ENCODE measurements at regions not wholly inside any gene's neighbourhood (a gene's known extent, or its start where the extent isn't known, plus 50 kb on each side); places are given as distances from the start of the nearest gene placed in this dataset.
"Not testable (repeated sequence)": the region's sequence is repeated elsewhere in the genome, so short reads cannot be mapped to it uniquely, and the experiment has no call there.

GRCh38 chr22:25346859-25347751, 127.7 kb downstream of the CRYBB2 start:
- 91 to 93% (median 92%) methylated on average over 29 of the region's 29 CpGs for WGBS, 3 donors
- H3K9me3 ChIP-seq (ENCODE audit: control insufficient read depth in 2 of 2, insufficient read depth in 1 of 2, low read depth in 1 of 2, low read length in 1 of 2) = no peaks in the 10 kb centered on the region
- H3K36me3 ChIP-seq (ENCODE audit: control insufficient read depth in 3 of 3, insufficient read depth in 2 of 3, low read depth in 1 of 3, low read length in 3 of 3) = peaks cover 2 to 21% (median 13%) of the 10 kb centered on the region in 3 donors
- no peak overlapping the region for H3K27ac ChIP-seq (ENCODE audit: low read depth in 1 of 3, low read length in 2 of 3)
- no peak overlapping the region for H3K4me3 ChIP-seq (ENCODE audit: low read depth in 1 of 3, low read length in 3 of 3)
- H3K27me3 ChIP-seq (ENCODE audit: control insufficient read depth in 3 of 3, insufficient read depth in 3 of 3, low read length in 3 of 3) = no peaks in the 10 kb centered on the region
- FAIRE-seq (no peak), DNase-seq (no peak)
- H3K4me1 ChIP-seq (ENCODE audit: control insufficient read depth in 3 of 3, insufficient read depth in 2 of 3, low read depth in 1 of 3, low read length in 2 of 3) = no peaks in the 10 kb centered on the region

- Histone ChIP-seq H3K9me3 (ENCODE audit: control insufficient read depth in 2 of 2, insufficient read depth in 1 of 2, low read depth in 1 of 2, low read length in 1 of 2) (no peaks in the 10 kb centered on the region), H3K27me3 (ENCODE audit: control insufficient read depth in 3 of 3, insufficient read depth in 3 of 3, low read length in 3 of 3) (no peaks in the 10 kb centered on the region), H3K4me1 (ENCODE audit: control insufficient read depth in 3 of 3, insufficient read depth in 2 of 3, low read depth in 1 of 3, low read length in 2 of 3) (no peaks in the 10 kb centered on the region), H3K4me3 (ENCODE audit: low read depth in 1 of 3, low read length in 3 of 3) (no peak overlapping the region), H3K36me3 (ENCODE audit: control insufficient read depth in 3 of 3, insufficient read depth in 2 of 3, low read depth in 1 of 3, low read length in 3 of 3) (peaks cover 4 to 24% (median 16%) of the 10 kb centered on the region in 3 donors), H3K27ac (ENCODE audit: low read depth in 1 of 3, low read length in 2 of 3) (no peak overlapping the region)
- DNase-seq (no peak), FAIRE-seq (no peak)
- WGBS, 3 donors = 78 to 98% (median 89%) methylated on average over 3 of the region's 3 CpGs
Measured at GRCh38 chr22:25347752-25348102, 128.3 kb downstream of the CRYBB2 start.

GRCh38 chr22:25348391-25348790, 129.0 kb downstream of the CRYBB2 start:
- Histone ChIP-seq H3K36me3 (ENCODE audit: control insufficient read depth in 3 of 3, insufficient read depth in 2 of 3, low read depth in 1 of 3, low read length in 3 of 3) (peaks cover 4 to 24% (median 16%) of the 10 kb centered on the region in 3 donors), H3K27me3 (ENCODE audit: control insufficient read depth in 3 of 3, insufficient read depth in 3 of 3, low read length in 3 of 3) (no peaks in the 10 kb centered on the region), H3K4me3 (ENCODE audit: low read depth in 1 of 3, low read length in 3 of 3) (no peak overlapping the region), H3K9me3 (ENCODE audit: control insufficient read depth in 2 of 2, insufficient read depth in 1 of 2, low read depth in 1 of 2, low read length in 1 of 2) (no peaks in the 10 kb centered on the region), H3K27ac (ENCODE audit: low read depth in 1 of 3, low read length in 2 of 3) (no peak overlapping the region), H3K4me1 (ENCODE audit: control insufficient read depth in 3 of 3, insufficient read depth in 2 of 3, low read depth in 1 of 3, low read length in 2 of 3) (no peaks in the 10 kb centered on the region)
- DNase-seq (no peak), FAIRE-seq (no peak)
- WGBS, 3 donors = 69 to 96% (median 95%) methylated on average over 2 of the region's 2 CpGs

- not testable (repeated sequence) for H3K4me3 ChIP-seq (ENCODE audit: low read depth in 1 of 3, low read length in 3 of 3); DNase-seq; H3K27me3 ChIP-seq (ENCODE audit: control insufficient read depth in 3 of 3, insufficient read depth in 3 of 3, low read length in 3 of 3); FAIRE-seq; H3K27ac ChIP-seq (ENCODE audit: low read depth in 1 of 3, low read length in 2 of 3); H3K4me1 ChIP-seq (ENCODE audit: control insufficient read depth in 3 of 3, insufficient read depth in 2 of 3, low read depth in 1 of 3, low read length in 2 of 3); H3K9me3 ChIP-seq (ENCODE audit: control insufficient read depth in 2 of 2, insufficient read depth in 1 of 2, low read depth in 1 of 2, low read length in 1 of 2)
- peaks cover 4 to 29% (median 16%) of the 10 kb centered on the region in 3 donors for H3K36me3 ChIP-seq (ENCODE audit: control insufficient read depth in 3 of 3, insufficient read depth in 2 of 3, low read depth in 1 of 3, low read length in 3 of 3)
- 94 to 100% (median 100%) methylated on average over 2 to 5 of the region's 5 CpGs for WGBS, 3 donors
Measured at GRCh38 chr22:25348996-25349395, 129.6 kb downstream of the CRYBB2 start.

GRCh38 chr22:25350551-25350971, 131.1 kb downstream of the CRYBB2 start:
- Histone ChIP-seq H3K4me1 (ENCODE audit: control insufficient read depth in 3 of 3, insufficient read depth in 2 of 3, low read depth in 1 of 3, low read length in 2 of 3) (no peaks in the 10 kb centered on the region), H3K4me3 (ENCODE audit: low read depth in 1 of 3, low read length in 3 of 3) (no peak overlapping the region), H3K27ac (ENCODE audit: low read depth in 1 of 3, low read length in 2 of 3) (no peak overlapping the region), H3K36me3 (ENCODE audit: control insufficient read depth in 3 of 3, insufficient read depth in 2 of 3, low read depth in 1 of 3, low read length in 3 of 3) (peaks cover 4 to 38% (median 20%) of the 10 kb centered on the region in 3 donors), H3K9me3 (ENCODE audit: control insufficient read depth in 2 of 2, insufficient read depth in 1 of 2, low read depth in 1 of 2, low read length in 1 of 2) (no peaks in the 10 kb centered on the region), H3K27me3 (ENCODE audit: control insufficient read depth in 3 of 3, insufficient read depth in 3 of 3, low read length in 3 of 3) (no peaks in the 10 kb centered on the region)
- FAIRE-seq (no peak), DNase-seq (no peak)
- 93 to 98% (median 93%) methylated on average over 20 to 26 of the region's 26 CpGs for WGBS, 3 donors

GRCh38 chr22:25351631-25352293, 132.3 kb downstream of the CRYBB2 start:
- no peaks in the 10 kb centered on the region for H3K9me3 ChIP-seq (ENCODE audit: control insufficient read depth in 2 of 2, insufficient read depth in 1 of 2, low read depth in 1 of 2, low read length in 1 of 2)
- DNase-seq = no peak
- H3K27ac ChIP-seq (ENCODE audit: low read depth in 1 of 3, low read length in 2 of 3) = no peak overlapping the region
- H3K27me3 ChIP-seq (ENCODE audit: control insufficient read depth in 3 of 3, insufficient read depth in 3 of 3, low read length in 3 of 3) = no peaks in the 10 kb centered on the region
- 85 to 93% (median 91%) methylated on average over 18 of the region's 18 CpGs for WGBS, 3 donors
- FAIRE-seq = no peak
- no peak overlapping the region for H3K4me3 ChIP-seq (ENCODE audit: low read depth in 1 of 3, low read length in 3 of 3)
- no peaks in the 10 kb centered on the region for H3K4me1 ChIP-seq (ENCODE audit: control insufficient read depth in 3 of 3, insufficient read depth in 2 of 3, low read depth in 1 of 3, low read length in 2 of 3)
- peaks cover 4 to 45% (median 17%) of the 10 kb centered on the region in 3 donors for H3K36me3 ChIP-seq (ENCODE audit: control insufficient read depth in 3 of 3, insufficient read depth in 2 of 3, low read depth in 1 of 3, low read length in 3 of 3)

GRCh38 chr22:25352294-25352680, 132.8 kb downstream of the CRYBB2 start:
- Histone ChIP-seq H3K9me3 (ENCODE audit: control insufficient read depth in 2 of 2, insufficient read depth in 1 of 2, low read depth in 1 of 2, low read length in 1 of 2) (no peaks in the 10 kb centered on the region), H3K4me3 (ENCODE audit: low read depth in 1 of 3, low read length in 3 of 3) (no peak overlapping the region), H3K4me1 (ENCODE audit: control insufficient read depth in 3 of 3, insufficient read depth in 2 of 3, low read depth in 1 of 3, low read length in 2 of 3) (no peaks in the 10 kb centered on the region), H3K27me3 (ENCODE audit: control insufficient read depth in 3 of 3, insufficient read depth in 3 of 3, low read length in 3 of 3) (no peaks in the 10 kb centered on the region), H3K36me3 (ENCODE audit: control insufficient read depth in 3 of 3, insufficient read depth in 2 of 3, low read depth in 1 of 3, low read length in 3 of 3) (peaks cover 4 to 46% (median 19%) of the 10 kb centered on the region in 3 donors), H3K27ac (ENCODE audit: low read depth in 1 of 3, low read length in 2 of 3) (no peak overlapping the region)
- WGBS, 3 donors = 93 to 95% (median 94%) methylated on average over 8 of the region's 8 CpGs
- DNase-seq (no peak), FAIRE-seq (no peak)

GRCh38 chr22:25353516-25354445, 134.3 kb downstream of the CRYBB2 start:
- no peak for DNase-seq
- H3K27me3 ChIP-seq (ENCODE audit: control insufficient read depth in 3 of 3, insufficient read depth in 3 of 3, low read length in 3 of 3) = no peaks in the 10 kb centered on the region
- no peaks in the 10 kb centered on the region for H3K9me3 ChIP-seq (ENCODE audit: control insufficient read depth in 2 of 2, insufficient read depth in 1 of 2, low read depth in 1 of 2, low read length in 1 of 2)
- no peak overlapping the region for H3K27ac ChIP-seq (ENCODE audit: low read depth in 1 of 3, low read length in 2 of 3)
- no peak overlapping the region for H3K4me3 ChIP-seq (ENCODE audit: low read depth in 1 of 3, low read length in 3 of 3)
- FAIRE-seq = no peak
- peaks cover 4 to 61% (median 19%) of the 10 kb centered on the region in 3 donors for H3K36me3 ChIP-seq (ENCODE audit: control insufficient read depth in 3 of 3, insufficient read depth in 2 of 3, low read depth in 1 of 3, low read length in 3 of 3)
- 93 to 96% (median 96%) methylated on average over 22 of the region's 22 CpGs for WGBS, 3 donors
- H3K4me1 ChIP-seq (ENCODE audit: control insufficient read depth in 3 of 3, insufficient read depth in 2 of 3, low read depth in 1 of 3, low read length in 2 of 3) = no peaks in the 10 kb centered on the region
